ENCODE measurements at regions not wholly inside any gene's neighbourhood (a gene's known extent, or its start where the extent isn't known, plus 50 kb on each side); places are given as distances from the start of the nearest gene placed in this dataset.

DNA sequence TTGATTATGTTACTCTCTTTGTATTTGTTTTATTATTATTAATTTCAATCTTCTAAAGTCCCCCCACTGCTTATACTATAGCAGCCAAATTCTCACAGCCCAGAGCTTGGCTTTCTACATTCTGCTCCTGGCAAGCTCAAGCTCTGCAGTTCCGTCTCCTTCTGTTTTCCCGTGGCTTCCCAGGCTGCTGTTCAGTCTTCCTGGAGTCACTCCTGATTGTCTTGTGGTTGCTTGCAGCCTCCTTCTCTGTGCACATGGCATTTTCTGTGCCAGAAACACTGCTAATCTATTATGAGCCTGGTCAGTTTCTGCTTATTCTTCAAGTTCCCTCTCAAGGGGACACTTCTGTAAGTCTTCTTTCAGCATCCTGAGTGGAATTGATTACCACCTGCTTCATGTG lies 533.7 kb upstream of the IGFBP3 start:
- ATAC-seq: no peak
- Mint-ChIP-seq H3K4me1 (ENCODE audit: low read depth) (no peaks in the 10 kb centered on the region), H3K27ac (no peak overlapping the region), H3K9me3 (peaks cover 8% of the 10 kb centered on the region), H3K27me3 (no peaks in the 10 kb centered on the region), H3K4me3 (no peak overlapping the region), H3K36me3 (ENCODE audit: low read depth) (no peaks in the 10 kb centered on the region)
- ChIA-PET CTCF (no interaction called here), POLR2A (no interaction called here)
- TF ChIP-seq, protein P1, sequence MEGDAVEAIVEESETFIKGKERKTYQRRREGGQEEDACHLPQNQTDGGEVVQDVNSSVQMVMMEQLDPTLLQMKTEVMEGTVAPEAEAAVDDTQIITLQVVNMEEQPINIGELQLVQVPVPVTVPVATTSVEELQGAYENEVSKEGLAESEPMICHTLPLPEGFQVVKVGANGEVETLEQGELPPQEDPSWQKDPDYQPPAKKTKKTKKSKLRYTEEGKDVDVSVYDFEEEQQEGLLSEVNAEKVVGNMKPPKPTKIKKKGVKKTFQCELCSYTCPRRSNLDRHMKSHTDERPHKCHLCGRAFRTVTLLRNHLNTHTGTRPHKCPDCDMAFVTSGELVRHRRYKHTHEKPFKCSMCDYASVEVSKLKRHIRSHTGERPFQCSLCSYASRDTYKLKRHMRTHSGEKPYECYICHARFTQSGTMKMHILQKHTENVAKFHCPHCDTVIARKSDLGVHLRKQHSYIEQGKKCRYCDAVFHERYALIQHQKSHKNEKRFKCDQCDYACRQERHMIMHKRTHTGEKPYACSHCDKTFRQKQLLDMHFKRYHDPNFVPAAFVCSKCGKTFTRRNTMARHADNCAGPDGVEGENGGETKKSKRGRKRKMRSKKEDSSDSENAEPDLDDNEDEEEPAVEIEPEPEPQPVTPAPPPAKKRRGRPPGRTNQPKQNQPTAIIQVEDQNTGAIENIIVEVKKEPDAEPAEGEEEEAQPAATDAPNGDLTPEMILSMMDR (IDR thresholded peaks at IDR 0.05): no peak
- intact Hi-C loops (cut with micrococcal nuclease): no loop called here
- DNase-seq: no peak

DNA sequence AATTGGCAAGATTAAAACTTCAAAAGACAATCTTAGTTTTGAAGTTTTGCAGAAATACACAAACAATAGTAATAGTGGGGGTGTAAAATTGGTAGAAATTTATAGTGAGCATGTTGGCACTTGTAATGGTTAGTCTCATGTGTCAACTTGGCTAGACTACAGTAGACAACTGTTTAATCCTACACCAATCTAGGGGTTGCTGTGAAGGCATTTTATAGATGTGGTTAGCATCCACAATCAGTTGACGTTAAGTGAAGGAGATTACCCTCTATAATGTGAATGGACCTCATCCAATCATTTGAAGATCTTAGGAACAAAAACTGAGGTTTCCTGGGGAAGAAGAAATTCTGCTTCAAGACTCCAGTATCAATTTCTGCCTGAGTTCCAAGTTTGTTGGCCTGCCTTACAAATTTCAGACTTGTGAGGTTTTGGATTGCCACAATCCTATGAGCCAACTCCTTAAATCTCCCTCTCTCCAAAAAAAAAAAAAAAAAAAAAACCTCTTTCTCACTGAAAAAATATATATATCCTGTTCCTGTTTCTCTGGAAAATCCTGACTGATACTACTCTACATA lies 531.6 kb upstream of the IGFBP3 start:
- Mint-ChIP-seq H3K9me3 (peaks cover 11% of the 10 kb centered on the region), H3K27ac (no peak overlapping the region), H3K4me1 (ENCODE audit: low read depth) (no peaks in the 10 kb centered on the region), H3K36me3 (ENCODE audit: low read depth) (no peaks in the 10 kb centered on the region), H3K4me3 (no peak overlapping the region), H3K27me3 (no peaks in the 10 kb centered on the region)
- DNase-seq (no peak), ATAC-seq (no peak)
- intact Hi-C loops (cut with micrococcal nuclease): no loop called here
- POLR2A ChIA-PET: no interaction called here
- TF ChIP-seq, protein P1 (IDR thresholded peaks at IDR 0.05): no peak
- CTCF ChIA-PET: no interaction called here

DNA sequence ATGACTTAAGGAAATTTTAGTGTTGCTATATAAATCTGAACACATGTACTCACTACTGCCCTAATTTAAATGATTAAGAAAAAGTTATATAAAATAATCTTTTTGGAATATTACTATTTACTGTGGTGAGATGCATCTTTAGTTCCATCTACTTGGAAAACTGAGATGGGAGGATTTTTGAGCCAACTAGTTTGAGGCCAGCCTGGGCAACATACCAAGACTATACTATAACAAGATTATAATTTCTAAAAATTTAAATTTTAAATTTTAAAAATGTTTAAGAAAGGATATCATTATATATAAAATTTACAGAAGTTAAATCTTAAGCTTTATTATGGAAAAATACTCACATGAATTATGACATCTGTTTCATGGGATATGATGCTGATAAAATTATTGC lies 530.8 kb upstream of the IGFBP3 start:
- Mint-ChIP-seq H3K27ac (no peak overlapping the region), H3K36me3 (ENCODE audit: low read depth) (no peaks in the 10 kb centered on the region), H3K4me1 (ENCODE audit: low read depth) (no peaks in the 10 kb centered on the region), H3K27me3 (no peaks in the 10 kb centered on the region), H3K4me3 (no peak overlapping the region), H3K9me3 (peaks cover 9% of the 10 kb centered on the region)
- TF ChIP-seq, protein P1 (IDR thresholded peaks at IDR 0.05): no peak
- ChIA-PET CTCF (no interaction called here), POLR2A (no interaction called here)
- ATAC-seq (no peak), DNase-seq (no peak)
- intact Hi-C loops (cut with micrococcal nuclease): no loop called here

DNA sequence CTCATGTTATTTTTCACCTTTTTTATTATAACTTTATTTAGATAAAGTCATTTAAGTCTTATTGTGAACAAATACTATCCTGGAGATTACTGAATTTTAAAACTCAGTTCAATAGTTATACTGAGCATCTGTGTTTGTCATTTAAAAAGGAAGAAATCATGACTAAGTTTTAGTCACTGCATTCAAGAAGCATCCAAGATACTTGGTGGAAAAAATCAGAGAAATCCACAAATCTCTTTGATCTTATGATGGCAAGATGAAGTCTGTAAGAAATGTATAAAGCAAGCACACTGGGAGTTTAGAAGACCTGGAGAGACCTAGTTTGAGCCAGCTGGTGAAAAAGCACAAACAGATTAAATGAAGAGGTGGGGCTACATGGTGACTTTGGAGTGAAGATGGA lies 529.8 kb upstream of the IGFBP3 start:
- no peaks in the 10 kb centered on the region for H3K4me1 Mint-ChIP-seq (ENCODE audit: low read depth)
- intact Hi-C loops (cut with micrococcal nuclease): no loop called here
- TF ChIP-seq, protein P1 (IDR thresholded peaks at IDR 0.05): no peak
- no peaks in the 10 kb centered on the region for H3K27me3 Mint-ChIP-seq
- no peak overlapping the region for H3K27ac Mint-ChIP-seq
- DNase-seq (no peak), ATAC-seq (no peak)
- no peaks in the 10 kb centered on the region for H3K36me3 Mint-ChIP-seq (ENCODE audit: low read depth)
- H3K4me3 Mint-ChIP-seq: no peak overlapping the region
- POLR2A ChIA-PET: no interaction called here
- peaks cover 9% of the 10 kb centered on the region for H3K9me3 Mint-ChIP-seq
- CTCF ChIA-PET: no interaction called here

DNA sequence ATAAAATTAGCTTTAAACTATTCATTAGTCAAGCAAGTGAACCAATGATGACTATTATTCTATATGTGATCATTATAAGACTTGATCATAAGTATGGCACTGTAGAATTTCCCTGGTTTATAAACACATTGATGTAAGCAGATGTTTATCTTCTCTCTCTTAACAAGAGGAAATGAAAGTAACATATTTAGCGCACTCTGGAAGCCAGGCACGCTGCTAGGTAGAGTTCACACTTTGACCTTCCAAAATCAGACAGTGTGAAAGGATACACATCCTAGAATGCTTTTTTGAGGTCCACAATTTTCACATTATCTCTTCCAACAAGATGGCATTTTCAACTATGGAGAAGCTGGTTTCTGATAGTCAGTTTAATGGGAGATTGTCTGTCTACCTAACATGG lies 529.4 kb upstream of the IGFBP3 start:
- ATAC-seq: no peak
- no peaks in the 10 kb centered on the region for H3K4me1 Mint-ChIP-seq (ENCODE audit: low read depth)
- CTCF ChIA-PET: no interaction called here
- TF ChIP-seq, protein P1 (IDR thresholded peaks at IDR 0.05): no peak
- POLR2A ChIA-PET: no interaction called here
- no peak for DNase-seq
- intact Hi-C loops (cut with micrococcal nuclease): no loop called here
- no peaks in the 10 kb centered on the region for H3K36me3 Mint-ChIP-seq (ENCODE audit: low read depth)
- peaks cover 9% of the 10 kb centered on the region for H3K9me3 Mint-ChIP-seq
- no peak overlapping the region for H3K4me3 Mint-ChIP-seq
- H3K27ac Mint-ChIP-seq: no peak overlapping the region
- H3K27me3 Mint-ChIP-seq: no peaks in the 10 kb centered on the region
